Thyroid gland (tissue), 4 donors: ENCODE measurements at regions not wholly inside any gene's neighbourhood (a gene's known extent, or its start where the extent isn't known, plus 50 kb on each side); places are given as distances from the start of the nearest gene placed in this dataset.
A peak's percentile ranks its signal among the peaks of the same experiment; 100 is the strongest.
"Not testable (repeated sequence)": the region's sequence is repeated elsewhere in the genome, so short reads cannot be mapped to it uniquely, and the experiment has no call there.

Experiments used
- DNase-seq, 2 donors: peaks; one replicate each; pipeline ENCODE4 v3.0.0-alpha.2; 2019
- H3K27ac ChIP-seq, 3 donors: fragments of 200-600 bp; sonication (generic); 1 replicate in 2 of 3; 2 replicates in 1 of 3; pipeline ENCODE4 v1.5.1; 2016 to 2019; ENCODE audit warnings: mild to moderate bottlenecking in 1 of 3, moderate library complexity in 1 of 3
- H3K27me3 ChIP-seq: fragments of 200-600 bp; sonication (generic); one replicate; pipeline ENCODE4 v1.5.1; 2019
- H3K36me3 ChIP-seq, 2 donors: fragments of 200-600 bp; sonication (generic); one replicate each; pipeline ENCODE4 v1.5.1; 2016 to 2019
- H3K4me1 ChIP-seq, 2 donors: fragments of 200-600 bp; sonication (generic); one replicate each; pipeline ENCODE4 v1.5.1; 2017 to 2019
- H3K4me3 ChIP-seq, 3 donors: fragments of 200-600 bp; sonication (generic); replicated peaks in 1 of 3; 1 replicate in 2 of 3; 2 replicates in 1 of 3; pipeline ENCODE4 v1.5.1; 2016; ENCODE audit warnings: mild to moderate bottlenecking in 1 of 3
- H3K9me3 ChIP-seq: fragments of 200-600 bp; sonication (generic); one replicate; pipeline ENCODE4 v1.5.1; 2017
- POLR2A ChIP-seq, 2 donors: fragments of 450-650 bp; IDR thresholded peaks; one replicate each; pipeline ENCODE4 v1.6.1; 2017; ENCODE audit warnings: antibody characterized with exemption in 2 of 2, mild to moderate bottlenecking in 2 of 2, moderate library complexity in 1 of 2
- WGBS, 2 donors: methylation state at CpG; one replicate each; pipeline ENCODE4 v1.1.5; 2017; 5-methylcytosine and 5-hydroxymethylcytosine counted together
- intact Hi-C: fragments of 100-400 bp; cut with DNase I; formaldehyde crosslinking; loops from one replicate; pipeline ENCODE4 v1.15.1; 2023
- TF ChIP-seq, protein P1 (sequence below), 6 experiments: fragments of 200-600 bp in 3 of 6; fragments of 450-650 bp in 3 of 6; sonication (generic) in 3 of 6; IDR thresholded peaks; one replicate each; pipeline ENCODE4 v1.5.1; 2016 to 2019; ENCODE audit warnings: antibody characterized with exemption in 6 of 6, mild to moderate bottlenecking in 2 of 6, inconsistent platforms in 1 of 6, moderate library complexity in 1 of 6

DNA sequence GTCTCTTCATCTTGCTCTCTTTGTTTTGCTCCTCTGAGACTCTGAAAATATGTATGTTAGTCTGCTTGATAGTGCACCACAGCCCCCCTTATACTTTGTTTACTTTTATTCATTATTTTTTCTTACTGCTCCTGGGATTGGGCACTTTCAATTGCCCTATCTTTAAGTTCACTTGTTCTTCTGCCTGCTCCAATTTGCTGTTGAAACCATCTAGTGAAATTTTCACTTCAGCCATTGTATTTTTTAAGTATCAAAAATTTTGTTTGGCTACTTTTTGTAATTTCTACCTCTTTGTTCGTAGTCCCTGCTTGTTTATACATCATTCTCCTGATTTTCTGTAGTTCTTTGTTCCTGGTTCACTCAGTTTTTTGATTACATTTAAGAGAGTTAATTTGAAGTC is 223.3 kb downstream of the SLC38A4 start:
- no peak for TF ChIP-seq POLR2A (IDR thresholded peaks at IDR 0.05)
- TF ChIP-seq, protein P1, sequence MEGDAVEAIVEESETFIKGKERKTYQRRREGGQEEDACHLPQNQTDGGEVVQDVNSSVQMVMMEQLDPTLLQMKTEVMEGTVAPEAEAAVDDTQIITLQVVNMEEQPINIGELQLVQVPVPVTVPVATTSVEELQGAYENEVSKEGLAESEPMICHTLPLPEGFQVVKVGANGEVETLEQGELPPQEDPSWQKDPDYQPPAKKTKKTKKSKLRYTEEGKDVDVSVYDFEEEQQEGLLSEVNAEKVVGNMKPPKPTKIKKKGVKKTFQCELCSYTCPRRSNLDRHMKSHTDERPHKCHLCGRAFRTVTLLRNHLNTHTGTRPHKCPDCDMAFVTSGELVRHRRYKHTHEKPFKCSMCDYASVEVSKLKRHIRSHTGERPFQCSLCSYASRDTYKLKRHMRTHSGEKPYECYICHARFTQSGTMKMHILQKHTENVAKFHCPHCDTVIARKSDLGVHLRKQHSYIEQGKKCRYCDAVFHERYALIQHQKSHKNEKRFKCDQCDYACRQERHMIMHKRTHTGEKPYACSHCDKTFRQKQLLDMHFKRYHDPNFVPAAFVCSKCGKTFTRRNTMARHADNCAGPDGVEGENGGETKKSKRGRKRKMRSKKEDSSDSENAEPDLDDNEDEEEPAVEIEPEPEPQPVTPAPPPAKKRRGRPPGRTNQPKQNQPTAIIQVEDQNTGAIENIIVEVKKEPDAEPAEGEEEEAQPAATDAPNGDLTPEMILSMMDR (IDR thresholded peaks at IDR 0.05): no peak
- no peaks in the 10 kb centered on the region for H3K36me3 ChIP-seq
- no peaks in the 10 kb centered on the region for H3K4me1 ChIP-seq
- H3K27me3 ChIP-seq: no peaks in the 10 kb centered on the region
- intact Hi-C loops: no loop called here
- DNase-seq: no peak
- WGBS, 2 donors: 94 to 96% methylated on average over 1 of the region's 1 CpG
- no peak overlapping the region for H3K4me3 ChIP-seq
- no peak overlapping the region for H3K27ac ChIP-seq
- H3K9me3 ChIP-seq: no peaks in the 10 kb centered on the region

DNA sequence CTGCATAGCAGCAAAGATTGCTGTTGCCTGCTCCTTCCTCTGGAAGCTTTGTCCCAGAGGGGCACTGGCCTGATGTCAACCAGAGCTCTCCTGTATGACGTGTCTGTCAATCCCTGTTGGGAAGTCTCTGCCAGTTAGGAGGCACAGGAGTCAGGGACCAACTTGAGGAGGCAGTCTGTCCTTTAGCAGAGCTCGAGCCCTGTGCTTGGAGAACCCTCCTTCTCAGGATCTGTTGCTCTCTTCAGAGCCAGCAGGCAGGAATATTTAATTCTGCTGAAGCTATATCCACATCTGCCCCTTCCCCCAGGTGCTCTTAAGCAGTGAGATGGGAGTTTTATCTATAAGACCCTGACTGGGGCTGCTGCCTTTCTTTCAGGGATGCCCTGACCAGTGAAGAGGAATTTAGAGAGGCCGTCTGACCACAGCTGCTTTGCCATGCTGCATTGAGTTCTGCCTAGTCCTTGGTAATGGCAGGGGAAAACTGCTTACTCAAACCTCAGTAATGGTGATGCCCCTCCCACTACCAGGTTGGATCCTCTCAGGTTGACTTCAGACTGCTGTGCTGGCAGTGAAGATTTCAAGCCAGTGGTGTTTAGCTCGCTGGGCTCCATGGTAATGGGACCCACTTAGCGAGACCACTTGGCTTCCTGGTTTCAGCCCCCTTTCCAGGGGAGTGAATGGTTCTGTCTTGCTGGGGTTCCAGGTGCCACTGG is 218.6 kb upstream of the SLC38A2 start:
- peaks cover 0 to under 1% of the 10 kb centered on the region in 2 donors for H3K4me1 ChIP-seq
- TF ChIP-seq POLR2A (IDR thresholded peaks at IDR 0.05): no peak
- TF ChIP-seq, protein P1 (IDR thresholded peaks at IDR 0.05): no peak
- H3K27ac ChIP-seq: no peak overlapping the region
- no peak overlapping the region for H3K4me3 ChIP-seq
- no peaks in the 10 kb centered on the region for H3K9me3 ChIP-seq
- H3K36me3 ChIP-seq: no peaks in the 10 kb centered on the region
- no peaks in the 10 kb centered on the region for H3K27me3 ChIP-seq
- intact Hi-C loops: no loop called here
- DNase-seq: no peak
- WGBS, 2 donors: 68 to 87% methylated on average over 5 of the region's 5 CpGs

DNA sequence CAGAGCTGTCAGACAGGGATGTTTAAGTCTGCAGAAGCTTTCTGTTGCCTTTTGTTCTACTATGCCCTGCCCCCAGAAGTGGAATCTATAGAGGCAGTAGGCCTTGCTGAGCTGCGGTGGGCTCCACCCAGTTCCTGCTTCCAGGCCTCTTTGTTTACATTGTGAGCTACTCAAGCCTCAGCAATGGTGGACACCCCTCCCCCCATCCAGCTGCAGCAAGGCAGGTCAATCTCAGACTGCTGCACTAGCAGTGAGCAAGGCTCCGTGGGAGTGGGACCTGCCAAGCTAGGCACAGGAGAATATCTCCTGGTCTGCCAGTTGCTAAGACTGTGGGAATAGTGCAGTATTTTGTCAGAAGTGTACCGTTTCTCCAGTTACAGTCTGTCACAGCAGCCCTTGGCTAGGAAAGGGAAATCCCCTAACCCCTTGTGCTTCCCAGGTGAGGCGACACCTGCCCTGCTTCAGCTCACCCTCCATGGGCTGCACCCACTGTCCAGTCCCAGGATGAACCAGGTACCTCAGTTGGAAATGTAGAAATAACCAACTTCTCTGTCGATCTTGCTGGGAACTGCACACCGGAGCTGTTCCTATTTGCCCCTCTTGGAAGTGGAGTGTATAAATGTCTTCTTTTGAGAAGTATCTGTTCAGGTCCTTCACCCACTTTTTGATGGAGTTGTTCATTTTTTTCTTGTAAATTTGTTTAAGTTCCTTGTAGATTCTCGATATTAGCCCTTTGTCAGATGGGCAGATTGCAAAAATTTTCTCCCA is 213.5 kb upstream of the SLC38A2 start:
- no peaks in the 10 kb centered on the region for H3K27me3 ChIP-seq
- H3K9me3 ChIP-seq: no peaks in the 10 kb centered on the region
- no peak overlapping the region for H3K27ac ChIP-seq
- intact Hi-C loops: no loop called here
- 68 to 74% methylated on average over 6 to 7 of the region's 7 CpGs for WGBS, 2 donors
- DNase-seq: peak; percentile 35 to 38
- peaks cover 4 to 7% of the 10 kb centered on the region in 2 donors for H3K4me1 ChIP-seq
- no peak for TF ChIP-seq POLR2A (IDR thresholded peaks at IDR 0.05)
- TF ChIP-seq, protein P1 (IDR thresholded peaks at IDR 0.05): no peak
- H3K36me3 ChIP-seq: no peaks in the 10 kb centered on the region
- H3K4me3 ChIP-seq: no peak overlapping the region

DNA sequence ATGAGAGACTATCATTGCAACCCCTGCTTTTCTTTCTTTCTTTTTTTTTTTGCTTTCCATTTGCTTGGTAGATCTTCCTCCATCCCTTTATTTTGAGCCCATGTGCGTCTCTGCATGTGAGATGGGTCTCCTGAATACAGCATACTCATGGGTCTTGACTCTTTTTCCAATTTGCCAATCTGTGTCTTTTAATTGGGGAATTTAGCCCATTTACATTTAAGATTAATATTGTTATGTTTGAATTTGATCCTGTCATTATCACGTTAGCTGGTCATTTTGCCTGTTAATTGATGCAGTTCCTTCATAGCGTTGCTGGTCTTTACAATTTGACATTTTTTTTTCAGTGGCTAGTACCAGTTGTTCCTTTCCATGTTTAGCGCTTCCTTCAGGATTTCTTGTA is 211.5 kb upstream of the SLC38A2 start:
- H3K36me3 ChIP-seq, H3K4me3 ChIP-seq, H3K27me3 ChIP-seq, H3K27ac ChIP-seq, H3K9me3 ChIP-seq, intact Hi-C loops, DNase-seq, H3K4me1 ChIP-seq: not testable (repeated sequence)
- 96 to 97% methylated on average over 4 of the region's 4 CpGs for WGBS, 2 donors

DNA sequence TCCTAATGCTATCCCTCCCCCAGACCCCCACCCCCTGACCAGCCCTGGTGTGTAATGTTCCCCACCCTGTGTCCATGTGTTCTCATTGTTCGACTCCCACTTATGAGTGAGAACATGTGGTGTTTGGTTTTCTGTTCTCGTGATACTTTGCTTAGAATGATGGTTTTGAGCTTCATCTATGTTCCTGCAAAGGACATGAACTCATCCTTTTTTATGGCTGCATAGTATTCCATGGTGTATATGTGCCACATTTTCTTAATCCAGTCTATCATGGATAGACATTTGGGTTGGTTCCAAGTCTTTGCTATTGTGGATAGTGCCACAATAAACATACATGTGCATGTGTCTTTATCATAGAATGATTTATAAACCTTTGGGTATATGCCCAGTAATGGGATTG is 209.4 kb upstream of the SLC38A2 start:
- DNase-seq, H3K36me3 ChIP-seq, H3K27ac ChIP-seq, H3K4me1 ChIP-seq, H3K27me3 ChIP-seq, H3K4me3 ChIP-seq, intact Hi-C loops, H3K9me3 ChIP-seq: not testable (repeated sequence)
- 91 to 96% methylated on average over 2 of the region's 2 CpGs for WGBS, 2 donors

DNA sequence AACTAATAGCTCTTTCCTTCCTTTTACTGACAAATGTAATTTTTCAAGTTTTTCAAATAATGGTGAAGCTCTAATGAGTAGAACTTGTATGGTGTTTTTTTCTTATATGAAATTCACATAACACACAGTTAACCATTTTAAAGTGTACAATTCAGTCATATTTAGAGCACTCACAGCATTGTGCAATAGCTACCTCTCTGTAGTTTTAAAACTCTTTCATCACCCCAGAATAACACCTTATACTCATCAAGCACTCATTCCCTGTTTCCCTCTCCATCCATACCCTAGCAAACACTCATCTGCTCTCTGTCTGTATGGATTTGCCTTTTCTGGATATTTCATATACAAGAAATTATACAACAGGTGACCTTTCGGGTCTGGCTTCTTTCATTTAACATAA is 207.9 kb upstream of the SLC38A2 start:
- Histone ChIP-seq H3K27ac (no peak overlapping the region), H3K27me3 (no peaks in the 10 kb centered on the region), H3K9me3 (no peaks in the 10 kb centered on the region), H3K36me3 (no peaks in the 10 kb centered on the region), H3K4me1 (peaks cover under 1 to 5% of the 10 kb centered on the region in 2 donors), H3K4me3 (no peak overlapping the region)
- WGBS, 2 donors: 95 to 96% methylated on average over 1 of the region's 1 CpG
- intact Hi-C loops: no loop called here
- no peak for DNase-seq
- TF ChIP-seq, protein P1 (IDR thresholded peaks at IDR 0.05): no peak
- TF ChIP-seq POLR2A (IDR thresholded peaks at IDR 0.05): no peak
